Right renal pelvis (tissue), 4 donors: ENCODE measurements at regions not wholly inside any gene's neighbourhood (a gene's known extent, or its start where the extent isn't known, plus 50 kb on each side); places are given as distances from the start of the nearest gene placed in this dataset.
"Not testable (repeated sequence)": the region's sequence is repeated elsewhere in the genome, so short reads cannot be mapped to it uniquely, and the experiment has no call there.

Experiments used
- DNase-seq, 4 donors: peaks; one replicate each; pipeline ENCODE4 v3.0.0-alpha.2; 2013; ENCODE audit warnings: low read depth in 4 of 4, low spot score in 3 of 4, missing footprints in 1 of 4

DNA sequence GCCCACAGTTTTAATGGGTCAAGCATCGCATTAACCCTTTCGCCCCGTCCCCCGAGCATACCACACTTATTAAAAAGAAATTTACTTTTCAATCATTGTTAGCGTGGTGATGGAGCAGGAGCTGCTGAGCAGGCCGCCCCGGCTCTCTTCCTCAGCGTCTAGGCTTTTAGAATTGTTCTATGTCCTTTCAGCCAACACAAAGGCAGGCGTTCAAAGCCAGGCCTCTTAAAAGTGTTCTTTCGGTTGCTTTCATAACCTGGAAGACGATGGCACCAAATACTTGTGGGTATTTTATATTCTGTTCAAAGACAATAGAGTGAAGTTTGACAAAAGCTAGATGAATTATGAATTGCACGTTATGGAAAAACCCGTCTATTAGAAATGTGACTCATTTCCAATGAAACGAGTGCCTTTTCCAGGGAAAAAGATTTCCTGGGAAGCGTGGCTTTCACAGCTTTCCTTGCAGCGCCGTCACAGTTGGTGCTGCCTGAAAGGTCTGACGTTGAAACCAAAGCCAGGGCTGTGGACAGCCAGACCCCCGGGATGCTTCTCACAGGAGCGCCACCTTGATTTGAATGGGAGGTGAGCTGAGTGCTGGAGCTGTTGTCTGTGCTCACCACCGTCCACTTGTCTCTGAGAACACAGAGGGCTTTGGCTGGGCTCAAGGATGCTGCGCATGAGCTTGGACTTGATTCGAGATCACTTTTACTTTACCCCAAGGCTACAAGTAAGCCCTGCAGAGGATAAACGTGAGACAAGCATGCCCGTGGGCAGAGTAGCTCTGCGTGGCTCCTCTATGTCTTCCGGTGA lies 78.8 kb downstream of the SOX1 start:
- no peak for DNase-seq

DNA sequence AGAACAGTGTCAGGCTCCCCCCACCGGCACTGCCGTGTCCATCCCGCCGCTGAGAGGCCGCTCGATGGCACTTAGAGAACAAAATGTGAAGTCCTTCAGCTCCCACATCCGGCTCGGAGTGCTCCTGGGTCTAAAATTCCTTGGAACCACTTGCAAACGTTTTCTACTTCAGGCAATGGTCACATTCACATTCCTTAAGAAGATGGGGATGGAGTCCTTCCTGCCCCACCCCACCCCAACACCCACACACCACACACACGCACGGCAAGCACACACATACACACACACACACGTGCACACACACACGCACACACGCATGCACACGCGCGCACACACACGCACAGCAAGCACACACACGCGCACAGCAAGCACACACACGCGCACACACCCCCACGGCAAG lies 83.4 kb downstream of the SOX1 start:
- no peak for DNase-seq

DNA sequence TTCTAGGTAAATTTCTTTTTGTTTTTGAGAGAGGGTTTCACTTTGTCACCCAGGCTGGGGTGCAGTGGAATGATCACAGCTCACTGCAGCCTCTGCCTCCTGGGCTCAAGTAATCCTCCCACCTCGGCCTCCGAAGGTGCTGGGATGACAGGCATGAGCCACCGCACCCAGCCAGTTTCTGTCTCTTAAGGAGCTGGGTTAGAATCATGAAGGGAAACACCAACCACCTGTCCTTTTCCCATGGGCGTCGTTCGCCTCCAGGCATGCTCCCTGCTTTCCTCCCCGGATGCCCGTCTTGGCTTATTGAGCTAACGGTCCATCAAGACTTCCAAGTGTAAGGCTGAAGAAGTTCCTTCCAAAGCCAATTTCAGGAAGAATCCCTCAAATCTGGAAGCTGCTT lies 85.9 kb downstream of the SOX1 start:
- DNase-seq, result no peak

DNA sequence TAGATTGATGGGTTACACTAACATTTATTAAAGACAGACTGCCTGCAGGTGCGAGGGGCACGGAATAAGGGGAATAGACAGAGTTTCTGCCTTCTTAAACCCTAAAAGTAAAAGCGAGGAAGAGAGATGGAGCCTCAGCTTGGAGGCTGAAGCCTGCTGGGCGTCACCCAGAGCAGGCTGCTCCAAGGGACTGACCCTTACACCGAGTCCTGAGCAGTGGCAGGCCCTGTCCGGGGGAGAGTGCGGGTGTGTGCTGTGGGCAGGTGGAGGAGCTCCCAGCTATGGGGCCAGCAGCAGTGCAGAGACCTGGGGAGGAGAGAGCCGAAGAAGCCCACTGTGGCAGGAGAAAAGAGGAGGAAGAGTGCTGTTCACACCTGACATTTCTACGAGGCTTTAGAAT lies 86.4 kb downstream of the SOX1 start:
- DNase-seq, result no peak

DNA sequence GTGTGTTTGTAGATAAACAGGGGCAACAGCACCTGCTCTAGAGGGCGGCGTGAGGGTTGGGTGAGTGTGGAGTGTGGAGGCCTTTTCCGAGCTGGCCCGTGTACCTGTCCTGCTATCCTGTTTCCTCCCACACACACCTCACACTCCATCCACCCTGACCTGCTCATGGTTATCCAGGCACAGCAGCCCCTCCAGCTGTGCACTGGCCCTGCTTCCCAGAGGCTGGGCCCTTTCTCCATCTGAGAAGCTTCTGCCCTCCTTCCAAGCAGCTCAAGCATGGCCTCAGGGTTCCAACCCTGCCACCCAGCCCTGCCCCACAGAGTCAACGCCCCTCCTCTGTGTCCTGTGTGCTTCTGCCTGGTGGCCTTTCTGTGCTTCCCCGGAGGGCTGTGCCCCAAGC lies 86.9 kb downstream of the SOX1 start:
- no peak for DNase-seq

DNA sequence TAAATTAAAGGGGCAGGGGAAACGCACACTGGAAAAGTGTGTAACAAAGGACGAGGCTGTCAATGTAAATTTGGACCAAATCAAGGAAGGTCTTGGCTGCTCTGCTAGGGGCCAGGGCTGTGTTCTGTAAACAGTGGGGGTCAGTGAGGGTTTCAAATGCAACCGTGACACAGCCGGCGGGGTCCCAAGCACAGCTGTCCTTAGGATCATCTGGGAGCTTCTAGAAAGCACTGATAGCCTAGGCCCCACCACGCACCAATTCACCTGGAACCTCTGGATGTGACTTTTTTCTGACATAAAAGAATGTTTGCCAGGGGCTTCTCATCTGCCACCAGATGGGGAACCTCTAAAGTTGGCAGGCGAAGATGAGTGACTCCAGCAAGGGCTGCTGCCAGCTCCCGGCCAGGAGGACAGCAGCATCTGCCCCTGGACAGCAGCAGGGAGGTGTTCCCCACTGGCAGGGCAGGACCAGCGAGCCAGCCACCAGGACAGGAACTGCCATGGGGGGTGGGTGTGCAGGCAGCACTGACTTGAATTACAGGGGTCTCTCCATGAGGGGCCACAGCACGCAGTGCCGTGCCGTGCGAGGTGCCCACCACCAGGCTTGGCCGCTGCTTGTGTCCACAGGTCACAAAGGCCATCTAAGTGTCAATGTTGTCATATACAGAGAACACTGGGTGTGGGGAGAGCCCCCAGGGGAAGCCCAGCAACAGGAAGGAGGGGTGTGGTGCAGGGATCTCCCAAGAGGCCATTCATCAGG lies 87.5 kb downstream of the SOX1 start:
- DNase-seq, result no peak

DNA sequence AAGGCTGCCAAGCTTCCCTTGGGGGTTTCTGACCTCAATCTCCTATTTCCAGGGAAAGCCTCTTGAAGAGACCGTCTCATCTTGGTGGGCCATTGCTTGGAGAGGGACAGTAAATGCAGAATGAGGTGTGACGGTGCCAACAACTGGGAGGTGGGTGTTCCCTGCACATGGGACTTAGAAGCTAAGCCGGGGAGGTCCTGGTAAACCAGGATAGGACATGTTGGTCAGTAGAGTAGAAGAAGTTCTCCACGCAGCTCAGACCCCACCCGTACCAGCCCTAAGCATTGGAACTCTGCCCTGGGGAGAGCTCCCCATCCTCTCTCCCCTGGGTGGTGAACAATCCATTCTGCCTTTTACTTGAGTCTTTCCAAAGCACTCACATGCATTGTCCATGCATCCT lies 92.0 kb downstream of the SOX1 start:
- no peak for DNase-seq

DNA sequence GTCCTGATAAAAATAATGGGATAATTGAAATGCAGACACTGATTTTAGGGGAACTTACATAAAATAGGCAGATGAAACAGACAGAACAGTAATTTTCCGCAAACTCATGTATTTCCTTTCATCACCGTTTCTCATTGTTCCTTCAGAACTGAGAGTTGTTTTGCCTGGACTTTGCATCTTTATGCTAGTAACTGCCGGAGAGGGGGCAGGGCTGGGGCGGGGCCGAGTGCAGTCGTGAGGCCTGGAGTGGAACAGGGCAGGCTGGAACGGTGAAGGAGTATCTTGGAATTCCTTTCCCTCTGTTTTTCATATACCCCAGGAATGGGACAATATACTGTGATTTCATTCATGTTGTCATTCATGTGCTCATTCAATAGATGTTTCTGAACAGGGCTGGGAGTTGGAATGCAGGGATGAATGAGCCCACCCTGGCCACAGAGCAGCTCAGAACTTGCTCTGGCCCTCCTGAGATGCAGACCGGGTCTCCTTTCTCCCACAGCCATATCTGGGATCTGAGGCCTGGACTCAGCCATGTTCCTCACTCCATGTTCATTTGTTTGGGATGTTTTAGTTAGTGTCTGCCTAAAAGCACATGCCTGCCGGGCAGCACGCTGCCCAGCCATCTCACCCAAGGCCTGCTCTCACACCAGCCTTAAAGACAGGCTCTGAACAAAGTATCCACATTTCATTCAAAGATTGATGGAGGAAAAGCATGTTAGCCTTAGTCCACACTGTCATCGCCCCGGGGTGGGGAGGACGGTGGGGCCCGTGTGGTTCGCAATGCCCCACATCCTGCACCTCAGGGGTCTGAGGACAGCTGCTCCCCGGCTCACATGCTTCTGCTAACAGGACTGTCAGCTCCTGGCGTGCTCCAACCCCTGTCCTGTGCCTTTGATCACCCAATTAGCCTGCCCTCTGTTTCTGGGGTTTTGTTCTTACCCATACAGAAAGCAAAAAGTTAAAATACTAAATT lies 92.9 kb downstream of the SOX1 start:
- DNase-seq, result no peak

DNA sequence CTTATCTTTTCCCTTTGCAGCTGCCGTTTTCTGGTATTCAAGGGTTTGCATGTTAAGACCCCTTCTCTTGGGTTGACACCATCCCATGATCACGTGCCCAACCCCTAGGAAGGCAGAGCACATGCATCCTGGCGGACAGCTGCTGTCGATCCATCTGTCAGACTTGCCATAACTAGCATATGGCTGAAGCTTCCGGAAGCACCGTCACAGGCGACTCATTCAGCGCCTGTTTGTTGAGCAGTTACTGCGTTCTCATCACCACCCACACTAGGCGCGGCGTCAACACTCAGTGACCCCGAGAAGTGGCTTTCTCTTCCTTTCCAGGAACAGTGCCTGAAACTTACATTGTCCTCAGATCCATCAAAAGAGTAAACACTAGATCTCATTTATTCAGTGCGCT lies 93.6 kb downstream of the SOX1 start:
- DNase-seq, result no peak

DNA sequence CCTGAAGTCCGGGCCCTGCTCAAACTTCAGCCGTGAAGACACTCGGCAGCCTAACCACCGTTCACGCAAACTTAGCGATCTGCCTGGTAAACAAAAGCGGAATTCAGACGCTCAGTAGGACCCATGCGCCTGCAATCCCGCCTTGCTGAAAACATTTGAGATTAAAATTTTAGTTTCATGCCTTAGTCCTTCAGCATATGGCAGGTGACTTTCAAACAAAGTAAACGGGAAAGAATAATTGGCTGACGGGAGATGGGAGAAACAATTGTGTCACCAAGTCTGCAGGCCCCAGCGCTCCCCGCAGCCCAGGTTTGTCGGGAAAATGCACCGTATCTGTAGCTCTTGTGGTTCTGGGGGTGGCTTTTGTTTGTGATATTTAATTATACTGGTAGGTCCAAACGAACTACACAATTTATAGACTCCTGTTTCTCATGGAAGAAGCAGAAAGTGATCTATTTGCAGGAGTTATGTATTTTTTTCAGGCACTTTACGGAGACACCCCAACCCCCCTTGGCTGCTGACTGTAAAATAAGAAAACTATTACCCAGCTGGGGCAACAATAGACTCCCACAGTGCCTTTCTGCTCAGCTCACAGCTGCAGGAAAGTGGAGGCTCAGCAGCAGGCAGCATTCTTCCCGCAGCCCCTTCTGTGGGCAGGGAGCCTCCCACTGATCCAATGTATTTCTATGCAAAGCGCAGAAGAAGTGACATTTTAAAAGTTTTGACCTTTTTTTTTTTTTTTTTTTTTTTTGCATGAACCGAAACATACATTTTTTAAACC lies 94.8 kb downstream of the SOX1 start:
- no peak for DNase-seq

DNA sequence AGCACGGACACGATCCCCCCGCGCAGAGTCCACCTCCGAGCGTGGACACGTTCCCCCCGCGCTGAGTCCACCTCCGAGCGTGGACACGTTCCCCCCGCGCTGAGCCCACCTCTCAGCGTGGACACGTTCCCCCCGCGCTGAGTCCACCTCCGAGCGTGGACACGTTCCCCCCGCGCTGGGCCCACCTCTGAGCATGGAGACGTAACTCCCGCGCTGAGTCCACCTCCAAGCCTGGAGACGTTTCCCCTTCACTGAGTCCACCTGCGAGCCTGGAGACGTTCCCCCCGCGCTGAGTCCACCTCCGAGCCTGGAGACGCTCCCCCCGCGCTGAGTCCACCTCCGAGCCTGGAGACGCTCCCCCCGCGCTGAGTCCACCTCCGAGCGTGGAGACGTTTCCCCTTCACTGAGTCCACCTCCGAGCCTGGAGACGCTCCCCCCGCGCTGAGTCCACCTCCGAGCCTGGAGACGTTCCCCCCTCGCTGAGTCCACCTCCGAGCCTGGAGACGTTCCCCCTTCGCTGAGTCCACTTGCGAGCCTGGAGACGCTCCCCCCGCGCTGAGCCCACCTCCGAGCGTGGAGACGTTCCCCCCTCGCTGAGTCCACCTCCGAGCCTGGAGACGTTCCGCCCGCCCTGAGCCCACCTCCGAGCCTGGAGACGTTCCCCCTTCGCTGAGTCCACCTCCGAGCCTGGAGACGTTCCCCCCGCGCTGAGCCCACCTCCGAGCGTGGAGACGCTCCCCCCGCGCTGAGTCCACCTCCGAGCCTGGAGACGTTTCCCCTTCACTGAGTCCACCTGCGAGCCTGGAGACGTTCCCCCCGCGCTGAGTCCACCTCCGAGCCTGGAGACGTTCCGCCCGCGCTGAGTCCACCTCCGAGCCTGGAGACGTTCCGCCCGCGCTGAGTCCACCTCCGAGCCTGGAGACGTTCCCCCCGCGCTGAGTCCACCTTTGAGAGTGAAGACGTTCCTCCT lies 97.0 kb downstream of the SOX1 start:
- DNase-seq, result not testable (repeated sequence)

DNA sequence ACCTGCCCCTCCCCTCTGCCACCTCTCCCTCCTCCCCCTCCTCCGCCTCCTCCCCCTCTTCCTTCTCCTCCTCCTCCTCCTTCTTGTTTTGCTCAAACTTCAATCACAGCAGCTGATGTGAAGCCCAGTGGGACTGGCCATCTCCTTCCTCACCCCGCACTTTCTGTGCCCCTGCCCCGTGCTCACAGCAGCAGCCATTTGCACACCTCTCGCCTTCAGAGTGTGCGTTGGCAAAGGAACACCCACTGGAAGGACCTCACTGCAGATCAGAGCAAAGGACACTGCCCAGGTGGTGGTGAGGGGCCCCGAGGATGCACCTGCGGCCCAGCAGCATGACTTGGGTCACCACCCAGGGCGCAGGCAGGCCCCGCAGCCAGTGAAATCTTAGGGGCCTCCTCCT lies 98.8 kb downstream of the SOX1 start:
- no peak for DNase-seq

DNA sequence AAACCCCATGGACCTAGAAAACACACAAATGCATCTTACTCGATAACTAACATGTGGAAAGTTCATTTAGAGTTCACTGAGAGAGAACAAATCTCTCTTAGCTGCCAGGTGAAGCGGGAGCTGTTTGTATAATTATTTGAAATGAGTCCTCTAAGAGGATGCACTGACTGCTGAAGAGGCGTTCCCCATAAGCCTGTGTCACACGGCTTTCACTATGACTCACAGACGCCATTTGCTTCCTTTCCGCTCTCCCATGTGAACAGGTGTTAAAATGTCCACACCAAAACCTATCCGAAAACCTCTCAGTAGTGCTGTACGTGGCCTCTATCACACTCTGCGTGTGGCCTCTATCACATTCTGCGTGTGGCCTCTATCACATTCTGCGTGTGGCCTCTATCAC lies 101.8 kb downstream of the SOX1 start:
- no peak for DNase-seq

DNA sequence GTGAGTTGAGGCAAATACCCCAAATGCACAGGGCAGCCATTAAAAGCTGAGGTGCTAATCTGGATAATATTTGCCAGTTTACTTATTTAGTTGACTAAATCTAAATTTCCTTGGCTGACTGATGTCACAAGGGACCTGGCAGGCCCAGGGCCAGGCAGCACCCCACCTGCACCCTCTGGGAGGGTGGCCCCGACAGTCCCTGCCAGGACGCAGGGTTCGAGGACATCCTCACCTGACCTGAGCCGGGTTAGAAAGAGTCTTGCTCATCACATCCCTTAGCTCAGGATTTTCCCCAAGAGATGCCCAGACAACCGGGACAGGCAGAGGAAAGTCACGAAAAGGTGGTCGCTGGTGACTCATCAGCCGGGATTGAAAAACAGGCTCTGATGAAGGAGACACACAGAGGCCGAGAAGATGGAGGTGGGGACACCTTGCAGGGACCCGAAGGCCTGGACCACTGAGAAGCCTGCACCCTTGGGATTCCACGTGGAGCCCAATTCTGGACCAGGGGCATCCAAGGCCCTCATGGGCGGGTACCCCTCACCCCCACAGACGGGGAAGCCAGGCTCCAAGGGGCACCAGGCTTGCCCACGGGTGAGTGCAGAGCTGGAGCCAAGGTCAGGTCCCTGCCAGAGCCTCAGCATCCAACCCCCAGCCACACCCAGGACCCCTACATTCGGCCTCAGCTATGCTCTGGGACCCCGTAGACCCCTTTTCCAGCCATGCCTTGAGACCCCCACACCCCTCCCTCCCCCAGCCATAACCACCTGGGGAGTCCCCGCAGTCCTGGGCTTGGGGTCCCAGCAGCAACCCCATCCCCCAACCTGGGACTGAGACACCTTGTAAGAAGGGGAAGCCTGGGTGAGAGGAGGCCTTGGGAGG lies 103.2 kb downstream of the SOX1 start:
- DNase-seq, result no peak

DNA sequence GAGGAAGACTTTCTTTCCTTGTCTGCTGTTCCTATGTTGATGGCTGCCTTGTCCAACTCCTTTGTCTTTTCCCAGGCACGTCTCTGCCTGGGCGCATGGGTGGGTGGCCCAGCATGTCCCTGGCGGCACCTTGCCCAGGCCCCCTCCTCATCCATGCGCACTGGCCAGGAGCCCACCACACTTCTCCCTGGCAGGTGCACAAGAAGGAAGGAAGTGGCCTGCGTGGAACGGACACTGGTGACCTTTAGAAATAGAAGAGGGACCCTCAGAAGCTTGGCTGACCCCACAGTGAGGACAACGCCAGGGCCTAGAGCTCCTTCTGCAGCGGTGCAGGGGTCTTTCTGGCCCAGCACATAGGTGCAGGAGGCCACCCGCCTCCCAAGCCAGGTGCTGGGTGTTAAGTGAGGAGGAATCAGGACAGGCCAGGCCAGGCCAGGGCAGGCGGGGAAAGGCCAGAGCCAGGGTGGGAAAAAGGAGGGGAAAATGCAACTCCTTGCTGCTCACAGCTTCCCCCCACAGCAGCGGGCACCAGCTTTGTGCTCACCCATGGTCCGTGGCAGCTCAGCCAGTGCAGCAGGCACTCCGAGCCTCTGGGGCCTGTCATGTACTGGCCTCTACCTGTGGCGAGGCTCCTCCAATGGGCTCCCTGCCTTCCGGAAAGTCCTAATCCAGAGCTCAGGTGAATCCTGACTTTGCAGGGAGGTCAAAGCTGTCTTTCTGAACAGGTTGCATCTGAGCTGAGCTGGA lies 104.0 kb downstream of the SOX1 start:
- no peak for DNase-seq

DNA sequence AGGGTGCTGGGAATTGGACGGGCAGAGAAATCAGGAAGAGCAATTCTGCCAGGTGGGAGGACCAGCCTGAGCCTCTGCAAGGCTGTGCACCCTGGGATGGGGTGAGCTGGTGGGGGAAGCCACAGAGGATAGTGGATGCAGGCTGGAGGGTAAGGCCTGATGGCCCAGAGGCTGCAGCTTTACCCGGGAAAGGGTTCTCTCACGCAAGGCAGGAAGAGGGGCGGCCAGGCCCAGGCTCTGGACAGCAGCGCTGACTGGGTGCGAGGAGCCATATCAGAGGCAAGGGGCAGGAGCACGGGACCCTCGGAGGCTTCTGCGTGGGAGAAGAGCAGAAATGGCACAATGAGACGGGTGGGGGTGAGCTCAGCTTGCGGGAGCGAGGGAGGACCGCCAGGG lies 104.6 kb downstream of the SOX1 start:
- no peak for DNase-seq

DNA sequence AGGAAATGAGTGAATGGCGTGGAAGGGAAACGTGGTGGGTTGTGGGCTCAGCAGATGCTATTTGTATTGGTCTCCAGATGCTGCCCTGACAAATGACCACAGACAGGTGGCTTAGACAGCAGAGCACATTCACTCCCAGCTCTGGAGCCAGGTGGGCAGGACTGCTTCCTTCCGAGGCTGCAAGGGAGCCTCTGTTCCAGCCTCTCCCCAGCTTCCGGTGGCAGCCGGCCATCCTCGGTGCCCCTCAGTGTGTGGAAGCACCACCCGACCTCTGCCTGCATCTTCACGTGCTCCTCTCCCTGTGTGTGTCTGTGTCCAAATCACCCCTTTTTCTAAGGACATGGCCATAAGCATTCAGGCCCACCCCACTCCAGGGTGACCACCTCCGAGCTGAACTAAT lies 105.1 kb downstream of the SOX1 start:
- no peak for DNase-seq
